Skeletal muscle tissue (tissue), 3 donors: ENCODE measurements at regions not wholly inside any gene's neighbourhood (a gene's known extent, or its start where the extent isn't known, plus 50 kb on each side); places are given as distances from the start of the nearest gene placed in this dataset.
A peak's percentile ranks its signal among the peaks of the same experiment; 100 is the strongest.

Source experiments
- H3K27ac ChIP-seq: one replicate; pipeline ENCODE4 v1.7.0; 2013; ENCODE audit warnings: mild to moderate bottlenecking, low read depth, low read length, inconsistent platforms
- H3K27me3 ChIP-seq, 3 donors: one replicate each; pipeline ENCODE4 v1.7.0; 2013; ENCODE audit warnings: low read length in 3 of 3; ENCODE audit not compliant: control insufficient read depth in 3 of 3, insufficient read depth in 3 of 3
- H3K36me3 ChIP-seq, 3 donors: one replicate each; pipeline ENCODE4 v1.7.0; 2013; ENCODE audit warnings: low read length in 3 of 3; ENCODE audit not compliant: control insufficient read depth in 3 of 3, insufficient read depth in 3 of 3
- H3K4me1 ChIP-seq, 3 donors: one replicate each; pipeline ENCODE4 v1.7.0; 2013; ENCODE audit warnings: low read length in 3 of 3, mild to moderate bottlenecking in 3 of 3; ENCODE audit not compliant: control insufficient read depth in 3 of 3, insufficient read depth in 3 of 3
- H3K4me3 ChIP-seq, 3 donors: one replicate each; pipeline ENCODE4 v1.7.0; 2013; ENCODE audit warnings: low read length in 3 of 3
- H3K9ac ChIP-seq, 3 donors: one replicate each; pipeline ENCODE4 v1.7.0; 2013; ENCODE audit warnings: low read length in 3 of 3, mild to moderate bottlenecking in 3 of 3, moderate library complexity in 2 of 3, low read depth in 1 of 3
- H3K9me3 ChIP-seq, 3 donors: one replicate each; pipeline ENCODE4 v1.7.0; 2013; ENCODE audit warnings: low read length in 3 of 3; ENCODE audit not compliant: control insufficient read depth in 3 of 3
- donor health status: Osteomylitis.

DNA sequence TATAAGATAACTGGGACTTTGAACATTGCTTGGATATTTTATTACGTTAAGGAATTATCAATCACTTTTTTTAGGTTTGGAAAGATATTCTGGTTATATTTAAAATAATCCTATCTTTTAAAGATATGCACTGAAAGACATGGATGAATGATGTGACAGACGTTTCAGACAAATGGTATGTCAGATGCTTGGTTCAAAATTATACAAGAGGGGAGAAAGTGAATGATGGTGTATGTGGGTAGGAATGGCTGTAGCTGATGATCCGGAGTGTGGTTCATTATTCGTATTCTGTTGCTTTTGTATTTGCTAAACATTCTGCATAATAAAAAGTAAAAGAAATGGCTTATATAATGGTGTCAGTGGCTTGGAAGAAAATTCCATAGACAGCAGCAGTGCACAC, 51.0 kb upstream of the SNRPB2 start:
- no peaks in the 10 kb centered on the region for H3K27me3 ChIP-seq
- no peaks in the 10 kb centered on the region for H3K4me1 ChIP-seq
- no peaks in the 10 kb centered on the region for H3K36me3 ChIP-seq
- H3K9me3 ChIP-seq, result no peaks in the 10 kb centered on the region
- H3K27ac ChIP-seq, result no peak overlapping the region
- no peak overlapping the region for H3K9ac ChIP-seq
- H3K4me3 ChIP-seq, result no peak overlapping the region

GRCh38 chr20:16676891-16677290, 52.9 kb upstream of the SNRPB2 start:
- Histone ChIP-seq H3K36me3 (no peaks in the 10 kb centered on the region), H3K9ac (no peak overlapping the region), H3K9me3 (no peaks in the 10 kb centered on the region), H3K27ac (no peak overlapping the region), H3K4me1 (no peaks in the 10 kb centered on the region), H3K27me3 (no peaks in the 10 kb centered on the region), H3K4me3 (no peak overlapping the region)

DNA sequence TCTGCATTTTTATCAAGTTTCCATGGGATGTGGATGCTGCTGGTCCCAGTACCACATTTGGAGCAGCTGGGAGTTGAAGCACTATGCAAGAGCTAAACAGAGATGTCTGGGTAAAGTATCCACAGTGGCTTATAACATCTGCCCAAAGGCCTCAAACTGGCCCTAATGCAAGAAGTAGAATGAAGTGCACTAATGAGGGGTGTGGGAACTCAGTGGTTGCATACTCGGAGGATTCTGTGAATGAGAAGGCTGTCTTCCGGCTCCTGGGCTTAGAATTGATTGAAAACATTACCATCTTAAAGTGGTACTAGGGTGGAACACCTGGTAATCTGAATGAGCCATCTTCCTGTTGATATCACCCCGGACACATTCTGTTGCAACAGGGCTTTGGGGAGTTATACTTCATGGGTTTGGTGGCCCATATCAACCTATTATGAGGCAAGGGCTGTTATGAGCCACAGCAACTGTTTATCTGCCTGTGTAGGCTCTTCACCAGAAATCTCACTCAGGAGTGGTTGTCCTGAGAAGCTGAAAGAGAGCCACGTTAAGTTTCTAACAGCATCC, 54.7 kb upstream of the SNRPB2 start:
- no peaks in the 10 kb centered on the region for H3K36me3 ChIP-seq
- no peaks in the 10 kb centered on the region for H3K9me3 ChIP-seq
- no peak overlapping the region for H3K4me3 ChIP-seq
- H3K4me1 ChIP-seq, result no peaks in the 10 kb centered on the region
- no peak overlapping the region for H3K27ac ChIP-seq
- H3K27me3 ChIP-seq, result no peaks in the 10 kb centered on the region
- H3K9ac ChIP-seq, result no peak overlapping the region

GRCh38 chr20:16674243-16674642, 55.6 kb upstream of the SNRPB2 start:
- no peaks in the 10 kb centered on the region for H3K36me3 ChIP-seq
- no peak overlapping the region for H3K9ac ChIP-seq
- no peaks in the 10 kb centered on the region for H3K27me3 ChIP-seq
- no peaks in the 10 kb centered on the region for H3K4me1 ChIP-seq
- no peak overlapping the region for H3K27ac ChIP-seq
- no peak overlapping the region for H3K4me3 ChIP-seq
- H3K9me3 ChIP-seq, result no peaks in the 10 kb centered on the region

- Histone ChIP-seq H3K27ac (no peak overlapping the region), H3K4me3 (no peak overlapping the region)
Observed at GRCh38 chr20:16672299-16672698, 57.5 kb upstream of the SNRPB2 start.

DNA sequence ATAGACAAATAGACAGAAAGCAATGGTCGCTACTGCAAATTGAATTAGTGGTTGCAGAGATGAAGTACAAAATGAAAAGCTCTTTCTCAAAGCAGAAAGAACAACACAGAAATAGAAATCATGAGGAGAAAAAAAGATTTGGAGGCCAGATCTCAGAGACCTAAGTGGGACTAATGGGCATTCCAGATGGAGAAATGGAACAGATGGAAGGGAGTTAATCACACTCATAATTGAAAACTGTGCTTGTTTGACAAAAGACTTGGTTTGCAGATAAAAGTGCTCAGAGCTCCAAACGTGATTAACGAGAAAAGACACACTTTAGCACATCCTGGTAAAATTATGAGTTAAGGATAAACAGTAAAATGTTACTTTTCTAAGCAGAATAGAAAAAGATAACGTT, 58.1 kb upstream of the SNRPB2 start:
- Histone ChIP-seq H3K27ac (no peak overlapping the region), H3K36me3 (no peaks in the 10 kb centered on the region), H3K9me3 (no peaks in the 10 kb centered on the region), H3K4me1 (no peaks in the 10 kb centered on the region), H3K4me3 (no peak overlapping the region), H3K27me3 (no peaks in the 10 kb centered on the region), H3K9ac (no peak overlapping the region)

More at GRCh38 chr20:16672299-16672698, 57.5 kb upstream of the SNRPB2 start:
- Histone ChIP-seq H3K9ac (no peak overlapping the region), H3K27me3 (no peaks in the 10 kb centered on the region), H3K4me1 (no peaks in the 10 kb centered on the region), H3K36me3 (no peaks in the 10 kb centered on the region), H3K9me3 (no peaks in the 10 kb centered on the region)

GRCh38 chr20:16666272-16666671, 63.6 kb upstream of the SNRPB2 start:
- no peaks in the 10 kb centered on the region for H3K9me3 ChIP-seq
- no peaks in the 10 kb centered on the region for H3K36me3 ChIP-seq
- H3K4me3 ChIP-seq, result no peak overlapping the region
- H3K27ac ChIP-seq, result no peak overlapping the region
- no peak overlapping the region for H3K9ac ChIP-seq
- H3K27me3 ChIP-seq, result no peaks in the 10 kb centered on the region
- peaks cover 0 to 15% (median 2%) of the 10 kb centered on the region in 3 donors for H3K4me1 ChIP-seq

DNA sequence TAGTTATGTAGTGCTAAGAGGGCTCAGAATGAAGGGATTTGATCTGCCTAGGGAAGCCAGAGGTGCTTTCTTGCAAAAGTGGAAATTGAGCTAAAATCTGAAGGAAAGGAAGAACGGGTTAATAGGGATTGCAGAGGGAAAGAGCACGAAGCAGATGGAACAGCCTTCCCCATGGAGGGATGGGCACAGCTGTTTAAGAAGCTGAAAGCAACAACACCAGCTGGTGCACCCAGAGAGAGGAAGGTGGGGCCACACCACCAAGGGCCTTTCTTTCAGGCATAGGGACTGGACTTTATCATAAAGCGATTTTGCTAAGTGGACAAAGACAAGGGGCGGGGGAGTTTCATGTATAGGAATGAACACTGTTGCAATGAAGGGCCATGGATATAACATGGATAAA, 65.8 kb upstream of the SNRPB2 start:
- H3K9me3 ChIP-seq, result no peaks in the 10 kb centered on the region
- peaks cover 0 to 16% (median 2%) of the 10 kb centered on the region in 3 donors for H3K4me1 ChIP-seq
- no peak overlapping the region for H3K27ac ChIP-seq
- H3K9ac ChIP-seq, result no peak overlapping the region
- H3K36me3 ChIP-seq, result no peaks in the 10 kb centered on the region
- no peaks in the 10 kb centered on the region for H3K27me3 ChIP-seq
- H3K4me3 ChIP-seq, result no peak overlapping the region

- peak overlapping the region; percentile 72 for H3K27ac ChIP-seq
- H3K9ac ChIP-seq, result no peak overlapping the region
- peaks cover 0 to 16% (median 2%) of the 10 kb centered on the region in 3 donors for H3K4me1 ChIP-seq
- no peaks in the 10 kb centered on the region for H3K27me3 ChIP-seq
- no peaks in the 10 kb centered on the region for H3K9me3 ChIP-seq
- no peaks in the 10 kb centered on the region for H3K36me3 ChIP-seq
- H3K4me3 ChIP-seq, result no peak overlapping the region
Observed at GRCh38 chr20:16662467-16662866, 67.4 kb upstream of the SNRPB2 start.

- Histone ChIP-seq H3K4me3 (no peak overlapping the region), H3K9ac (no peak overlapping the region), H3K9me3 (no peaks in the 10 kb centered on the region), H3K27ac (peak overlapping the region; percentile 72), H3K4me1 (peaks cover 0 to 16% (median 2%) of the 10 kb centered on the region in 3 donors), H3K36me3 (no peaks in the 10 kb centered on the region), H3K27me3 (no peaks in the 10 kb centered on the region)
Observed at GRCh38 chr20:16661756-16662155, 68.1 kb upstream of the SNRPB2 start.
